ENCODE measurements at regions not wholly inside any gene's neighbourhood (a gene's known extent, or its start where the extent isn't known, plus 50 kb on each side); places are given as distances from the start of the nearest gene placed in this dataset.
"Not testable (repeated sequence)": the region's sequence is repeated elsewhere in the genome, so short reads cannot be mapped to it uniquely, and the experiment has no call there.

DNA sequence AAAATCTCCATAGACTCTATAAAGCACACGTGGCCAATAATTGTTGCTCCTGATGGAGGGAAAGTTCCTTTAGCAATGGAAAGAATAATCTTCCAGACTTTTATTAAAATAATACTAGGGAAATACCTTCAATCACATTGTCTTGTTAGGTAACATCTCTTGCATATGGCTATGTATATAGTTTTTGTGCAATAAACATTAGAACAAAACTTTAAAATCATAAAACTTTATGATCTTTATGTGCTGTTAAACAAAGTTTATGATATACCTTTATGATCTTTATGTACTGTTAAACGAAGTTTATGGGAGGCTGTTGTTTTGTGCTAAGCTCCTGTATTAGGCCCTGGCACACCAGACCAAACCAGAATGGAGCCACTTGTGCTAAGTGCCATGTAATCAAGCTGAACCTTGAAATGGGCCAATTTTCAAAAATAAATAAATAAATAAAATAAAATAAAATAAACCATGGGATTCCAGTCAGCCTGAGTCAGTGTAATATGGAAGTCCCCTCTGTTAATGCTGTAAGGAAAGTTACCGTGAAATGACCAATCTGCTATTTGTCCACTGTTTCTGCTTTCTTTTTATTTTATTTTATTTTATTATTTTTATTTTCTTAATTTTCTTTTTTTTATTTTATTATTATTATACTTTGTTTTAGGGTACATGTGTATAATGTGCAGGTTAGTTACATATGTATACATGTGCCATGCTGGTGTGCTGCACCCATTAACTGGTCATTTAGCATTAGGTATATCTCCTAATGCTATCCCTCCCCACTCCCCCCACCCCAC, 431.3 kb downstream of the SPATA31D1 start:
- TF ChIP-seq, protein P1, sequence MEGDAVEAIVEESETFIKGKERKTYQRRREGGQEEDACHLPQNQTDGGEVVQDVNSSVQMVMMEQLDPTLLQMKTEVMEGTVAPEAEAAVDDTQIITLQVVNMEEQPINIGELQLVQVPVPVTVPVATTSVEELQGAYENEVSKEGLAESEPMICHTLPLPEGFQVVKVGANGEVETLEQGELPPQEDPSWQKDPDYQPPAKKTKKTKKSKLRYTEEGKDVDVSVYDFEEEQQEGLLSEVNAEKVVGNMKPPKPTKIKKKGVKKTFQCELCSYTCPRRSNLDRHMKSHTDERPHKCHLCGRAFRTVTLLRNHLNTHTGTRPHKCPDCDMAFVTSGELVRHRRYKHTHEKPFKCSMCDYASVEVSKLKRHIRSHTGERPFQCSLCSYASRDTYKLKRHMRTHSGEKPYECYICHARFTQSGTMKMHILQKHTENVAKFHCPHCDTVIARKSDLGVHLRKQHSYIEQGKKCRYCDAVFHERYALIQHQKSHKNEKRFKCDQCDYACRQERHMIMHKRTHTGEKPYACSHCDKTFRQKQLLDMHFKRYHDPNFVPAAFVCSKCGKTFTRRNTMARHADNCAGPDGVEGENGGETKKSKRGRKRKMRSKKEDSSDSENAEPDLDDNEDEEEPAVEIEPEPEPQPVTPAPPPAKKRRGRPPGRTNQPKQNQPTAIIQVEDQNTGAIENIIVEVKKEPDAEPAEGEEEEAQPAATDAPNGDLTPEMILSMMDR (IDR thresholded peaks at IDR 0.05): no peak

DNA sequence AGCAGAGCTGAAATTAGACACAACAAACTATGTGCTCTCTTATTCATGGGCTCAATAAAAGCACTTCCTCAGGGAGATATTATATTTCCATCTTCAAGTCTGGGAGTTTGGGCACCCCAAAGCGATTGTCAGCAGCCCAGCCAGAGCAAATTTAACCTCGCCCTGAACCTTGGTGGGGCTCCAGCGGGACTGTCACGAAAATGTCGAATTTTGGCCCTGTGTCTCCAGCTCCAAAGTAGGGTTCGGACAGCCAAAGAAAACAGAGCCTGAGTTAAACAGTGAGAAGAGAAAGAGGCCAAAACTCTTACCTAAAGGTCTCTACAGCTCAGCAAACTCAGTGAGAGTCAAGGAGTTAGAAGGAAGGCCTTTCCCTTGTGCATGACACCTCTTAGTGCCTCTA, 432.9 kb downstream of the SPATA31D1 start:
- no peak overlapping the region for H3K4me3 ChIP-seq
- no peak for DNase-seq (ENCODE audit: low spot score)

More for the DNA sequence above, 431.3 kb downstream of the SPATA31D1 start:
- H3K4me1 ChIP-seq: no peaks in the 10 kb centered on the region
- no peaks in the 10 kb centered on the region for H3K27me3 ChIP-seq
- no peaks in the 10 kb centered on the region for H3K9me3 ChIP-seq
- H3K4me3 ChIP-seq: no peak overlapping the region
- no peak for DNase-seq (ENCODE audit: low spot score)
- no peaks in the 10 kb centered on the region for H3K36me3 ChIP-seq
- H3K27ac ChIP-seq: no peak overlapping the region

DNA sequence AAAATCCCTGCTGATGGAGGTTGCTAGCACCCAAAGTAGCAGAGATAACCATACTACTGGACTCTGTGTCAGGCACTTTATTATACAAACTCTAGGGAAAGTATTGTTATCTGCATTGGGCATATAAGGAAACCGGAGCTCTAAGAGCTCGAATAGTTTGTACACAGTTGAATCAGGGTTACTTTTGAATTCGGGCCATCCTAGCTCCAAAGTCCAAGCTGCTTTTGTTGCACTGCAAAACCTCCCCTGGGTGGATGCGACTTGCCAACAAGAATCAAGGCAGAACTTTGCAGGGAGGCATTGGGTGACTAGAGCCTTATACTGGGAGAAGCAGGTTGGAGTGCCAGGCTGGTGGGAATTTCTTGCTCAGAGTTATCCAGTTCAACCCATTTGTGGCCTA, 435.1 kb downstream of the SPATA31D1 start:
- TF ChIP-seq, protein P1 (IDR thresholded peaks at IDR 0.05): no peak

More for the DNA sequence above, 432.9 kb downstream of the SPATA31D1 start:
- Histone ChIP-seq H3K4me1 (no peaks in the 10 kb centered on the region), H3K36me3 (no peaks in the 10 kb centered on the region), H3K27me3 (no peaks in the 10 kb centered on the region), H3K9me3 (no peaks in the 10 kb centered on the region), H3K27ac (no peak overlapping the region)
- TF ChIP-seq, protein P1 (IDR thresholded peaks at IDR 0.05): no peak

DNA sequence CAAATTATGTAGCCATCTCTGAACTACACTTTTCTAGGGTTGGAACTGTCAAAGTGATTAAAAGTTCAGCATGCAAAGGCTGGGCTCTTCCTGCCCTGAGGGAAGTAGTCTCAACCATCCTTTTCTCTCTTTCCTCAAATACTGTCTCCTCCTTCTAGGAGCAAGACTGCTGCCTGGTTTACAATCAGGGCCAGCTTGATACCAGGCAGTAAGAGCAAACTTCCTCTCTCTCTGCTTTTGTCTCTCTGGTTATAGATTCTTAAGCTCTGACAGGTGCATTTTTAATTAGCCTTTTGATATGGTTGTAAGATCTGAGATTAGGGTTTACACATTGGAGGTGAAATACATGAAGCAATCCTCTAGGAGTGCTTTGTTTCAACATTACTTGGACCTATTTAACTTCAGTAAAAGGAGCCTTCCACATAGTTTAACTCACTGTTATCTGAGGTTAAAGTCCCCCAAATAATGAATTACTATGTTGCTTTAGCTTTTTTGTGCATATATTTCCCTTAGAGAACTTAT, 436.1 kb downstream of the SPATA31D1 start:
- Histone ChIP-seq H3K4me1 (no peaks in the 10 kb centered on the region), H3K4me3 (no peak overlapping the region), H3K36me3 (no peaks in the 10 kb centered on the region), H3K27ac (no peak overlapping the region), H3K27me3 (no peaks in the 10 kb centered on the region), H3K9me3 (no peaks in the 10 kb centered on the region)
- TF ChIP-seq, protein P1 (IDR thresholded peaks at IDR 0.05): no peak
- DNase-seq (ENCODE audit: low spot score): no peak

More for the DNA sequence above, 435.1 kb downstream of the SPATA31D1 start:
- Histone ChIP-seq H3K27ac (no peak overlapping the region), H3K27me3 (no peaks in the 10 kb centered on the region), H3K4me1 (no peaks in the 10 kb centered on the region), H3K36me3 (no peaks in the 10 kb centered on the region), H3K4me3 (no peak overlapping the region), H3K9me3 (no peaks in the 10 kb centered on the region)
- no peak for DNase-seq (ENCODE audit: low spot score)

DNA sequence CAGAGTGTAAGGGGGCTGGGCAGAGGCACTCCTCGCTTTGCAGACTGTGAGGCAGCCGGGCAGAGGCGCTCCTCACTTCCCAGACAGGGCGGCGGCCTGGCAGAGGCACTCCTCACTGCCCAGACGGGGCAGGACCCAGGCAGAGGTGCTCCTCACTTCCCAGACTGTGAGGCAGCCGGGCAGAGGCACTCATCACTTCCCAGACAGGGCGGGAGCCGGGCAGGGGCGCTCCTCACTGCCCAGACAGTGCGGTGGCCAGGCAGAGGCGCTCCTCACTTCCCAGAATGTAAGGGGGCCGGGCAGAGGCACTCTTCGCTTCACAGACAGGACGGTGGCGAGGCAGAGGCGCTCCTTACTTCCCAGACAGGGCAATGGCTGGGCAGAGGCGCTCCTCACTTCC, 442.5 kb downstream of the SPATA31D1 start:
- DNase-seq (ENCODE audit: low spot score): no peak

DNA sequence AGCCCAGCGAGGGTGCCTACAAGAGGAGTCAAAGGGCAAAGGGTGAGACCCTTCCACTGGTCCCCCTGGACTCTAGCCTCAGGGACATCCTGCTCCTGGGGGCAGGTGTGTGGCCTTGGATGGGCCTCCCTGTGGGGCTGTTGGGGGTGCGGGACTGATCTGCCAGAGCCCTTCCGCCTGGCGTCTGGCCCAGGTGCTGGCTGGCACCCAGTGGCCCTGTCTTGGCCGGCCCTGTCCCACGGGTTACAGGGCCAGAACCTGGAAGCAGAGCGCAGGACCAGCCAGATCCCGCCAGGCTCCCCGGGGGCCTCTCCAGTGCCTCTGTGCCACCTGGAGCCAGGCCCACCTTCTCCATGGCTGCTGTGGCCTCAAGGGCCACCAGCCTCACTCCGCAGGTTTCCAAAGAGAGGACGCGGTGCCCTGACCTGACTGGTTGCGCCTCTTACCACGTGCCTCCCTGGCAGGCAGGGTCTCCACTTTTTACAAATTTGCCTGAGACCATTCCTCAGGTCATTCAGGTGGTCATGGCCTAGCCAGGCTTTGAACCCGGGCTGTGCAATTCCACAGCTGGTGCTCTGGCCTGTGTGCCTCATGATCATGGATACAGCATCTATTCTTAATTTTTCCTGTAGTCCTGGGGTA, 444.8 kb downstream of the SPATA31D1 start:
- H3K4me3 ChIP-seq; H3K9me3 ChIP-seq; H3K36me3 ChIP-seq; H3K27ac ChIP-seq; H3K4me1 ChIP-seq; H3K27me3 ChIP-seq; DNase-seq (ENCODE audit: low spot score): not testable (repeated sequence)

More for the DNA sequence above, 442.5 kb downstream of the SPATA31D1 start:
- no peaks in the 10 kb centered on the region for H3K36me3 ChIP-seq
- no peak overlapping the region for H3K27ac ChIP-seq
- peaks cover 0 to 5% of the 10 kb centered on the region in 2 donors for H3K9me3 ChIP-seq
- H3K4me1 ChIP-seq: no peaks in the 10 kb centered on the region
- TF ChIP-seq, protein P1 (IDR thresholded peaks at IDR 0.05): no peak
- no peak overlapping the region for H3K4me3 ChIP-seq
- H3K27me3 ChIP-seq: no peaks in the 10 kb centered on the region

Measured in right atrium auricular region (tissue), 2 donors.